HG03457 (cell line): ENCODE measurements at regions not wholly inside any gene's neighbourhood (a gene's known extent, or its start where the extent isn't known, plus 50 kb on each side); places are given as distances from the start of the nearest gene placed in this dataset.

Source experiments
- ATAC-seq: cut with Tn5 transposase; IDR thresholded peaks from one replicate; pipeline ENCODE4 v1.9.1; 2021; ENCODE audit warnings: moderate number of reproducible peaks; ENCODE audit not compliant: unreplicated experiment

DNA sequence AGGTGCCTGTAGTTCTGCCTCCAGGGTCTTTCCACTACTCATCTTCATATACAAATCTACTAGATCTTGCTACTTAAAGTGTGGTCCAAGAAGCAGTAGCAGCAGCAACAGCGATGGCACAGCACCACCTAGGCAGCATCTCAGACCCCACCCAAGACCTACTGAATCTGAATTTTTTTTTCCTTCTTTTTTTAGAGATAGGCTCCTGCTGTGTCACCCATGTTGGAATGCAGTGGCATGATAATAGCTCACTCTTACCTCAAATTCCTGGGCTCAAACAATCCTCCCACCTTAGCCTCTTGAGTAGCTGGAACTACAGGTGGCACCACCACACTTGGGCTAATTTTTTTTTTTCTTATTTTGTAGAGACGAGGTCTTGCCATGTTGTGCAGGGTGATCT lies 346.7 kb upstream of the TGFBR2 start:
- no peak for ATAC-seq

DNA sequence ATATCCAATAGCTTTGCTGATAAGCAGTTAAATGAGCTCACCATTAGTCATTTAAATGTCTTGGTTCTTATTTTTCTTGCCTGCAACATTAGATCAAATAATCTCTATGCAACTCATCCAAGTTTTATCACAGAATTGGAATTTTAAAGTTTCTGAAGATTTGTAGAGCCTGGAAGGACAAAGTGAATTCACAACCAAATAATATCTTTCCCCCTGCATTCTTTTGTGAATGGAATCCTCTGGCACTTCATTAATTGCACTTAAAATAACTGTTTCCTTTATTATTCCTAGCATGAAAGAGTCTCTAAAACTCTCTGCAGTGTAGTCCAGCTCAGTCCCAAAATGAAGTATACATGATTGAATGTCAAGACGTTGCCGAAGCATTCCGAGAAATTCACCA lies 345.6 kb upstream of the TGFBR2 start:
- no peak for ATAC-seq

DNA sequence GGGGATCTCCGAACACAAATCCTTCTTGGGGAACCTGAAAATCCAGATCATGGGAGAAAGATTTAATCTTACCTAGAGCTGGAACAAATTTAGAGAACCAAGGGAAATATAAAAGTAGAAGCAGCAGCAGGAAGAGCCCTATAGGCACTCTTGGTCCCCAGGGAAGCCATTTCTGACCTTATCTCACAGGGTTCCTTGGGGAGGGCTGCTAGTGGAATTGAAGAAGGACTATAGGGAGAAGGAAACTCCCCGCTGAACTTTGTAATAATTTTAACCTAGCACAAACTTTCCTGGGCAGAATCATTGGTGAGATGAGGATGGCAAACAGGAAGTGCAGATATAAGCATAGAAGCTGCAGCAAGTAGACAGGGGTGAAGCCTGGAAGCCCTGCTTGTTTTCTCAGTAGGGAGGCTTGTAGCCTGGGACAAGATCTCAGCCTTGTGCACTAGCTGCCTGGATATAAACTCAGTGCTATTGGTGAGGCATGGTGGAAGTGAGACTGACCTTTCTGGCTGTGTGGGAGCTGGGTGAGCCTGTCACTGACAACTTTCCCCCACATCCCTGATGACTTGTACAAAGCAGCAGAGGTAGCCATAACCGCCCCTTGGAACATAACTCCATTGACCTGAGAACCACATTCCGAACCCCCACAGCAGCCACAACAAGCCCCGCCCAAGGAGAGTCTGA lies 343.0 kb upstream of the TGFBR2 start:
- no peak for ATAC-seq

DNA sequence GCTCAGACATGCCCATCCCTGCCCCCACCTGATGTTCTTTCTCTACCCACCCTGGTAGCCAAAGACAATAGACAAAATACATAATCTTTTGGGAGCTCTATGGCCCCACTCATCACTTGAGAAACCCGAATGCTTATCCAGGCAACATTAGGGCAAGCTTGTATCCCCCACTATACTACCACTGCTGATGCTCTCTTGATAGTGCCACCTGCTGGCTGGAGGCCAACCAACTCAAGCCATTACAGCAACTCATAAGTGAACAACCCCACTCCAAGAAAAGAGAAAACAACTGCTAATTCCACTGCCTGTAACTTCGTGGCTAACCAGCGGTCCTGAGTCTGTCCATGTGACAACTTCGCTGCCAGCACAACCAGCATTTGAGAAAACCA lies 342.5 kb upstream of the TGFBR2 start:
- ATAC-seq: no peak

DNA sequence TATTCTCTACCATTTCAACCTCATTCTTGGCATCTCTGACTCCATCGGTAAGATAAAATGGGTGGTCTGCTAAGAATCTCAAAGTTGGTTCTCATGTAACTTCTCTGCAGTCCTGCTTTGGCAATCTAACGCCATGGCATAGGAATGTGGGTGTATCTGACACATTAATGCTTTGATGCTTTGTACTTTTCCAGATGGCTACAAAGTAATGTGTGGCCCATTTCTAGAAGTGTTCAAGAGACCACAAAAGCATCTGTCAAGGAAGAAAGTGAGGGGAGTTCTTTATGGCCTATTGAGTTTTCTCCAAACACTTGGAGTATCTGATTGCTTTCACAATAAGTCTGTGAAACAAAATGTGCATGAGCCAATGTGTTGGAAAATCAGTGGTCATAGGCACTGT lies 339.9 kb upstream of the TGFBR2 start:
- no peak for ATAC-seq

DNA sequence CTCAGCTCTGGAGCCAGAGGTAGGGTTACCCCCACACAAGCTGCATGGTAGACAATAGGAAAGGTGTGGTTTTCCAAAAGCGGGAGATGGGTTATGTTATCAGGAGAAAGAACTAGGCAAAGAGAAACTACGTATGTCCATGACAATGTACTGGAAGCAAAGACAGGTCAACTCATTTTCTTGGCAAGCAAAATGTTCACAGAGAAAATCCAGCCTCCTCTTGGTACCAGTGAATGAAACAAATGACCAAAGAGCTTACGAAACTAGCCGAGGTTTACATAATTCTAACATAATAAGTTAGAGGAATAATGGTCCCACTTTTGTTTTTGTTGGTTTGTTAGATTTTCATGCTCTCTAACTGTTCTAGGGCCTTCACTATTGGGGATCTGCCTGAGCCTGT lies 338.1 kb upstream of the TGFBR2 start:
- ATAC-seq: no peak

DNA sequence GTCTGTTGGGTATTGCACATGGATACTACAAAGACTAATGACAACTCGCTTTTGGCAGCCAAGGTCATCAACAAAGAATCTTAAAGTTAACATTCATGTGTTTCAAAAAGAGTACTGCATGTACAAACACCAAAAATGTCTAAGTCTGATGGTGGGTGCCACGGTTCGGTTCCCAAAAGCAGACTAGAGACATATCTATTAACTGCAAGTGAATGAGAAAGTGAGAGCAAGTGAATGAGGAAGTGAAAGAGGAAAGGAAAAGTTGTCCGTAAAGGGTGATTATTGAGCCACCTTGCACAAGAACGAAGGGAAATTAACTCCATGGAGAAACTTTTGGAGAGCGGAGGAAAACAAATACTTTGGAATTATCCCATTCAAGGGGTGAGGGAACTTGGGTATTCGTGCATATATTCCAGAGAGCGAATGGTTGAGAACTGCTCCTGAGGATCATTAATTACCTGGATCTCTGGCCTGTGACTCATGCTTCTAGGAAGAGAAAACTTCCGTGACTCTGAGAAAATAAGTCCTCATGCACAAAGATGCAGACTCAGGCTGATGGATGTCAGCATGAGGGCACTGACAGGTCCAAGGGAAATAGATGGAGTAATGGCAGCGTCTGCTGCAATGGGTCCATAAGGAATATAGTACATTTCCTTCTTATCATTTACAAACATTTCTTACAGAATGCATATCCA lies 336.5 kb upstream of the TGFBR2 start:
- no peak for ATAC-seq

DNA sequence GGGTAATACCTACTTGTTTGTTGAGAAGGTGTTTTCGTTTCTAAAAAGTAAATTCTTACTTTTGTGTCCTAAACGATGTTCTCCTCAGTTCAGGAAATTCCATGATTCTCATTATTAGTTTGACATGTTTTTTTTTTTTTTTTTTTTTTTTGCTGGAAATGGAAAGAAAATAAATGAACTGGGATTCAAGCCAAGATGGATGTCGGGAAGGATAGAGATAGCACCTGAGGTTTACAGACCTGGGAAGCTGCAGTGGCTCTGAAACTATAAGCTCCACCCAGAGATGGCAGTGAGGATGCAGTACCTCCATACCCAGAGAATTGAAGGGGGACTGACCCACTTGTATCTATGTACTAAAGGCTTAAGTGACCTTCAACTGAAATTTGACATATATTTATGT lies 334.6 kb upstream of the TGFBR2 start:
- no peak for ATAC-seq

DNA sequence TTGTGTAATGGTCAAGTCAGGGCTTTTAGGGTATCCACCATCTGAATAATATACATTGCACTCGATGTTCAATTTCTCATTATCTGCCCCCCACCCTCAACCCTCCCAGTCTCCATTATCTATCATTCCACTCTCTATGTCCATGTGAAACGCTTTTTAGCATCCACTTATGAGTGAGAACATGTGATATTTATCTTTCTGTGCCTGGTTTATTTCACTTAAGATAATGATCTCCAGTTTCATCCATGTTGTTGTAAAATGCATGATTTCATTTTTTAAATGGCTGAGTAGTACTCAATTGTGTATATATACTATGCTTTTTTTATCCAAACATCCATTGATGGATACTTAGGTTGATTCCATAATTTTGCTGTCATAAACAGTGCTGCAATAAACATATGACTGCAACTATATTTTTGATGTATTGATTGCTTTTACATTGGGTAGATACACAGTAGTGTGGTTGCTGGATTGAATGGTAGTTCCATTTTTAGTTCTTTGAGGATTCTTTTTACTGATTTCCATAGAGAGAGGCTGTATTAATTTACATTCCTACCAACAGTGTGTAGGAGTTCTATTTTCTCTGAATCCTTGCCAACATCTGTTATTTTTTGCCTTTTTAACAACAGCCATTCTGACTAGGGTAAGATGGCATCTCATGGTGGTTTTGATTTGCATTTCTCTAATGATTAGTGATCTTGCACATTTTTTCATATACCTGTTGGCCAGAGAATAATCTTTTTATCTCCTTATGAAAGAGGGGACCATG lies 332.9 kb upstream of the TGFBR2 start:
- ATAC-seq: no peak

DNA sequence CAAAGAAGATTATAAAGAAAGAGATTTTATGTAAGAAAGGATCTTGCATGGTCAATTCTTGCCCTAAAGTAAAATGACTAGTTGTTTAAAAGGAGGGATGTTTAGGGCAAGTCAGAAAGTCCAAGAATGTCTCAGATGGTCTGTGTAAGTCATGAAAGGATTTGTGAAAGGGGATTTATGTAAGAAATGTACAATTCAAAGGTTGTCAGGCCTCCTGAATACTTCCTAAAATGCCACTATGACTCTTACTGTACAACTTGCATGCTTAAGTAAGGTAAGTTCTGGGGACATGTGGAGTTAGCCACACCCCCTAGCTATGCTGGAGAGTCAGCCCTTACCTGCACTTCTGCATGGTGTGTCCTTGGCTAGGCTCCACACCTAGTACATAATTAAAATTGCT lies 328.9 kb upstream of the TGFBR2 start:
- ATAC-seq: no peak

DNA sequence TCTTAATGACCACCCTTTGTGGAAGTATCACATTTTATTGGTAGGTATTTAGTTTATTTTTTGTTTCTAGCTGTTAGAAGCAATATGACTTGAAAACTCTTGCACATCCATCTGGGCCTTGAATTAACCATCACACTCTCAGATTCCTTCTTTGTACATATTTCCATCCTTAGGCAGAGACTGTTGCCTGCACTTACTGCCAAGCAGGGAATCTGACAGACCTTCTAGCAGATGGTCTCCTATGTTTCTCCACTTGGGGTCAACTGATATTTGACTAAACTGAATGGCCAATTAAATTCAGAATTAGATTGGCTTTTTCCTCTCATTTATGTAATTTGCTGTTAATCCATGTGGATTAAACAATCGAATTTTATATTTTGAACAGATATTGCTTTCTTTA lies 324.9 kb upstream of the TGFBR2 start:
- no peak for ATAC-seq

DNA sequence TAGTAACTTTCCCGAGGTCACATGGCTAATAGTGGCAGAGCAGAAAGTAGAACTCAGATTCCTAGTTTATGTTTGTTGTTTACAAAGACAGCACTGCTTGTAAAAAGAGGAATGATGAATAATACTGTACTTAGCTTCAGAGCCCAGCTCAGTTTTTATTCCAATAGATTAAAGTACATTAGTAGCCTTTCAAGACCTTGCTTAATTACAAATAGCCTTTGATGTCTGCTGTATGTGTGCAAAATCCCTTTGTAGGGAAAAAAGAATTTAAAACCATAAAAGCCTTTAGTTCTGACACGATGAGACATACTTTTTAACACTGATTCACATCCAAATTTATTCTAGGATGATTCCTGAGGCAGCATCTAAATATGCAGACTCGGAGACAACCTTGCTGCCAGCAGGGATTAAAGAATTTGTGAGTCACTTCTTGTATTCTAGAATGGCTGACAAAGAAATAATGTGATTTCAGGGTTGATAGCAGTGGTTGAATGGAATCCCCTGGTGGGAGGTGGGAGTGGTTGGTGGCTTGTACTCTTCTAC lies 324.2 kb upstream of the TGFBR2 start:
- ATAC-seq: no peak

DNA sequence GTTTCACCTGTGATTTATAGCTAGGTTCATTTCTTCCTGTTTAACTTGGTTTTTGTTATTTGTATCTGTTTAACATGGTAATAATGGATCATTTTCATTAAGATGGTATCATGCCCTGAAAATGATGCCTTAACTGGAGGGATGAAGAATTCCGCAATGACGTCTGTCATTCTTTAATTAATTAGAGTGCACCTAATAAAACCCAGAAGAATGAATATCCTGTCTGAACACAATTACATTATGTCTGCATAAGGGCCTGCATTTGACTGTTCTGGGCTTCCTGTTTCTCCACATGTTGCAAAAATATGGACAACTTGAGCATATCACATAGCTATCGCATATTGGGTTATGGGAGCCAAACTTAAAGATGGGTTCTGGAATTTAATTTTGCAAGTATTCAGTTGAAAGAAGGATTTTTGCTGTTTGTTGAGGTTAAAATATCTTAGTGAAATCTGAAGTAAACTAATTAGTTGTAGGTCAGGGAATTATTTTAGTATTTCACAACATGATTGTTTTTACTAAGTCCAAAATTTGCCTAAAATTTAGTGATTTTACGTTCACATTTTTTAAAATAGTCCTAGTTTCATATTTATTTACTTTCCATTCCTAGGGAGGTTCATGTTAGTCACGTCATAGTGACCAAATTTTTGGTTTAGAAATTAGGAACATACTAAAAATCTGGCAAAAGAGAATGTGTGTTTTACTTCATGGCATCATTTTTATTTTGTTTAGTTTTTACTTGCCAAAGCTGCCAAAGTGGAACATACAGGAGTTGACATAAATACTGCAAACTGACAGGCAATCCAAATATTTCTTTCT lies 321.0 kb upstream of the TGFBR2 start:
- no peak for ATAC-seq

DNA sequence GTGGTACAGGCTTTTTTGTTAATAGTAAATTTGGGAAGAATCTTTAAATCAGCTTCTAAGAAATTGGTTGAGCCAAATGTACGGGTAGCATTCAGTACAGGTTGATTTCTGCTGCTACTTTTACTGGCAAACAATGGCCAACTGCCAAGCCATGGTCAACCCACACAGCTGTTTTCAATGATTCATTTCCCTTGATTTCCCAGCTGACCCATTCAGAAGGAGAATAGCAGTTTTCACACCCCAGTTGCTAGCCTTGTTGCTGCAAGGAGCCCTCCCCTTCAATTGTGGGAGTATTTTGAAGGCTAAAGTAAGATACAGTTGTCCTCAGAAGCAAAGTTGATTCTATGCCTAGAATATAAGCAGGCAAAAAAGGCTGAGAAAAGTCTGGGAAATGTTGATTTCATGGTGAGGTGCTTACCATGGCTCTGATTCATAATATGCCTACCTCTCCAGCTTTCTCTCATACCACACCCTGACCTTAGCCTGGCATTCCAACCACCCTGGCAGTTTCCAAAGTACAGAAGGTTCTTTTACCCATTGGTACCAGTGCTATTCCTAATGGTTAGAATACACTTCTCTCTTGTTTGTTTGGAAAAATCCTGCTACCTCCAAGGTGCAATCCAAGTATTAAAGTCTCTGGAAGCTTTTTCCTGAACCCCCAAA lies 320.3 kb upstream of the TGFBR2 start:
- no peak for ATAC-seq

DNA sequence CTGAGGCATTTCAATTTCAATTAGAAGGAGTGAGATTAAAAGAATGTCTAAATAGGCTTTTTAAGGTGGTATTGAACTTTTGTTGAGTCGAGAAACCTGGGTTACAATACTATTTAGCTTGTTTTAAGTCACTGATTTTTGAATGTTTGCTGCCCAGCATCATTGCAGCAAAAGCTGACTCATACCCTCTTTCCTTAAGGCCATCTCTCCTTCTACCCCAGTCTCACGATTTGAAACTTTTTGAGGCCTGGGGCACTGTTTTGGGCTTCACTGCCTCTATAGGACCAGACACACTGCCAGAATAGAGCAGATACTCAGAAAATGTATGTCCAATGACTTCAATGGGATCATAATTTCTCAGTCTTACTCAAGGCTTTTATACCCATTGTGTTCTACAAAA lies 319.6 kb upstream of the TGFBR2 start:
- no peak for ATAC-seq

DNA sequence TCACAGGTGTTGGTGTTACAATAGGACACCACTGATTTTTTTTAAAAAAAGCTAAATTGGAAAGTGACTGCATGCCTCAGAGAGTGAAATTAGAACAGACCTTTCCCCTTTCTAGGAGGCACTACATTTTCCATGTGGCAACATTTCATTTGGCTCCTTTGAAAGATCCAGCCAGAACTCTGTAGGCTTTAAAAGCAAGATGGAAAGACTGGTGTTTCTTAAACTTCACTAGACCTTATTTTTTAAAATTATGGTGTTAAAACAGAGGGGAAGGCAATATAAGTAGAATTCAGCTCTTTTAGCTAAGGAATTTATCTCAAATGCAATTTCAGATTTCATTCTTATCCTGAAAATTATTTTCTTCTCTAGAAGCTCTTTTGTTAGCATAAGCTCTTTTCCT lies 317.6 kb upstream of the TGFBR2 start:
- ATAC-seq: no peak

DNA sequence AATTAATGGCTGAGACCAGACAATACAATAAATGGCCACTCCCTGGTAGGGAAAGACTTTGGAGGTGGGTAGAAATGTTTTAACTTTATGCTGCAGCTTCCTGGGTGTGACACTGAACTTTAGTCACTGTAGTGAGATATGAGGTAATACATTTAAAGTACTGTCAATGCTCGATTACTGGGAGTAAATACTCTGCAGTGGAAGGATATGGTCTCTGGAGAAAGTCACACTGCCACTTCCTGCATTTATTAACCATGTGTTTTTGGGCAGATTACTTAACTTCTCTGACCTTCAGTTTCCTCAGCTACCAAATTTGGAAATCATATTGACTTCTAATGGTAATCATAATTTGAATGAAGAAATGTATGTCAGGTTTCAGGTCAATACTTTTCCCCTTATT lies 317.1 kb upstream of the TGFBR2 start:
- no peak for ATAC-seq

DNA sequence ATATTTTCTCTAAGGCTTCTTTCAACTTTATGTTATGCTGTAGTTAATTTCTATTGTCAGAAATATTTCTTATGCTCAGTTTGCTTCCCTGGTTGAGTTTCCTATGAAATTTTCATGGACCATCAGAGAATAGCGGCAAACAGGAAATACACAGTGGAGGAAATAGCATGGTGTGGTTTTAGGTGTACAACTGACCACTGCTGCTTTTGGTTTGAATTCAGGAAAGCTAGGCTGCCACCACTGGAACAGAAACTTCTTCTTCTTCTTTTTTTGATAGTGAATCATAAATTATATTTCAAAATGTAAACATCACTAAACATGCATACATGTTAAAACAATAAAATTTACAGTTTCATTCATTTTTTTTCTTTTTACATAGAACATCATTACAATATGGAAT lies 316.6 kb upstream of the TGFBR2 start:
- no peak for ATAC-seq

DNA sequence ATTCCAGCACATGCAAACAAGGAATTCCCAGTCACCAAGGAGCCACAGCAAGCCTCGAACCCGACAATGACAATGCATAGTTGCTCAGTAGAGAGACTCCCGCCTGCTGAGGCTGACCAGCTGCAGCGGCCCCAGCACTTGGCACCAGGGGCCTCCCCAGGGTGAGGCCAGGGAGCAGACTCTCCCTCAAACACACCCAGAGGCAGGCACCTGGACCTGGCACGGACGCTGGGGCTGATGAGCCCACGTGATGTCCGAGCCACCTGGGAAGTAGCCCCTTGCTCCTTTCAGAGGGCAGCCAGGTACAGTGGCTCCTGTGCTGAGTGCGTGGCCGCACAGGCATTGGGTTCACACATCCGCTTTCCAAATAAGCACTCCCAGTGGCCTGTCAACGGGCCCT lies 315.9 kb upstream of the TGFBR2 start:
- no peak for ATAC-seq

DNA sequence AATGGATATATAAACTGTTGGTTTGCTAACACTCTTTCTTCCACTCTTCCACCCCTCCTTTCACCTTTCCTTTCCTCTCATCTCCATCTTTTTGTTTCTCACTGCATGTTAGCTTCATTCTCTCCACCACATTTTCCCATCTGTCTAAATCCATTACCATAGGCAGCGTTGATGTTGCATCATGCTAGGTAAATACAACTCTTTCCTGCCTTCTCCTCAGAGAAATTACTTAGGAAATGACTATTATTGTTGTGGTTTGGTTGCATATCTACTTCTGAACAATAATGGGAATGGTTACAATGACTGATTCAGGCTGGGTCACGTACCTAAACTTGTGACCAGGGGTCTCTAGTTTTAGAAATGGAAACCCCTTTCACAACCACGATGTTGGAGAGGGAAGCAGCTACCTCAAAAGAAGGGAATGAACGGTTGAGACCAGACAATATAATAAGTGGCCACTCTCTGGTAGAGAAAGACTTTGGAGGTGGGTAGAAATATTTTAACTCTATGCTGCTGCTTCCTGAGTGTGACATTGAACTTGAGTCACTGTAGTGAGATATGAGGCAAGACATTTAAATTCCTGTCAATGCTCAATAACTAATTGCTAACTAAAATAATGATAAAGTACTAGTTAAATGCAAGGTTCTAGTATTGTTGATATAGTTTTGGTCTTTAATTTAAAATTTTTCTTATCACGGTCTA lies 314.1 kb upstream of the TGFBR2 start:
- ATAC-seq: no peak
